Testis (tissue), 2 donors: ENCODE measurements at regions not wholly inside any gene's neighbourhood (a gene's known extent, or its start where the extent isn't known, plus 50 kb on each side); places are given as distances from the start of the nearest gene placed in this dataset.

Experiments
- POLR2A ChIP-seq: fragments of 450-650 bp; IDR thresholded peaks from one replicate; pipeline ENCODE4 v1.6.1; 2017; ENCODE audit warnings: antibody characterized with exemption, mild to moderate bottlenecking, moderate library complexity
- TF ChIP-seq, protein P1 (sequence below), 3 experiments: fragments of 450-650 bp in 2 of 3; fragments of 200-600 bp in 1 of 3; sonication (generic) in 1 of 3; IDR thresholded peaks; one replicate each; pipeline ENCODE4 v1.5.1; 2016 to 2019; ENCODE audit warnings: antibody characterized with exemption in 3 of 3, mild to moderate bottlenecking in 2 of 3, moderate library complexity in 1 of 3

DNA sequence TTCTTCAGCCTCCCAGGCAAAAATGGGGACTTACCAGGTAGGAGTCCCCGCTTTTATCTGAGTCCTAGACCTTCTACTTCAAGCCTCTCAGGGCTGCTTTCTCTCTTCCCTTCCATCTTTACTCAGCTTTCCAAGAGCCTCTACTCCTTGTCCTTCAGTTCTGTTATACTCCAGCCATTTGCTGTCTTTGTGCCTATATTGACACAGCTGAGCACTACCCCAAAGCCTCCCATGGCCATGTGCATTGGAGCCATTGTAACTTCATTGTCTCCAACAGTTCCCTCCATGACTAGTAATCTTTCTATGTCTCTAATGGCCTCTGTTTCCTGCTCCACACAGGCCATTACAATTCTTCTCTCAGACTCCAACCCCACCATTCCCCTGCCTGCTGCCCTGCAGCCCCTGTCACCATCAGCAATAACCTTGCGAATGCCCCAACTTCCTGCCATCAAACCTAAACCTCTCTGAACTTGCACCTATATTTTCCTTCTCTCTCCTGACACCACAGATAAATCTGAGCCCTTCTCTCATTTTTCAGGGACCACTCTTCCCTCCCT lies 77.9 kb upstream of the ADPGK start:
- no peak for TF ChIP-seq POLR2A
- TF ChIP-seq, protein P1, sequence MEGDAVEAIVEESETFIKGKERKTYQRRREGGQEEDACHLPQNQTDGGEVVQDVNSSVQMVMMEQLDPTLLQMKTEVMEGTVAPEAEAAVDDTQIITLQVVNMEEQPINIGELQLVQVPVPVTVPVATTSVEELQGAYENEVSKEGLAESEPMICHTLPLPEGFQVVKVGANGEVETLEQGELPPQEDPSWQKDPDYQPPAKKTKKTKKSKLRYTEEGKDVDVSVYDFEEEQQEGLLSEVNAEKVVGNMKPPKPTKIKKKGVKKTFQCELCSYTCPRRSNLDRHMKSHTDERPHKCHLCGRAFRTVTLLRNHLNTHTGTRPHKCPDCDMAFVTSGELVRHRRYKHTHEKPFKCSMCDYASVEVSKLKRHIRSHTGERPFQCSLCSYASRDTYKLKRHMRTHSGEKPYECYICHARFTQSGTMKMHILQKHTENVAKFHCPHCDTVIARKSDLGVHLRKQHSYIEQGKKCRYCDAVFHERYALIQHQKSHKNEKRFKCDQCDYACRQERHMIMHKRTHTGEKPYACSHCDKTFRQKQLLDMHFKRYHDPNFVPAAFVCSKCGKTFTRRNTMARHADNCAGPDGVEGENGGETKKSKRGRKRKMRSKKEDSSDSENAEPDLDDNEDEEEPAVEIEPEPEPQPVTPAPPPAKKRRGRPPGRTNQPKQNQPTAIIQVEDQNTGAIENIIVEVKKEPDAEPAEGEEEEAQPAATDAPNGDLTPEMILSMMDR (IDR thresholded peaks at IDR 0.05): no peak
